Bronchial epithelial cell (primary cell): ENCODE measurements at regions not wholly inside any gene's neighbourhood (a gene's known extent, or its start where the extent isn't known, plus 50 kb on each side); places are given as distances from the start of the nearest gene placed in this dataset.

Experiments
- DNase-seq: peaks from one replicate; pipeline ENCODE4 v3.0.0-alpha.2; 2010; ENCODE audit warnings: low read depth
- FAIRE-seq: peaks from 2 replicates; lab custom pipeline; 2011; peaks lifted over from hg19 to GRCh38; lab: Jason Lieb, UNC
- H3K27me3 ChIP-seq: 2 replicates; pipeline ENCODE4 v1.5.1; 2011; ENCODE audit warnings: low read length; ENCODE audit not compliant: control insufficient read depth, insufficient read depth
- H3K36me3 ChIP-seq: 2 replicates; pipeline ENCODE4 v1.5.1; 2011; ENCODE audit warnings: low read length; ENCODE audit not compliant: control insufficient read depth, insufficient read depth
- H3K4me3 ChIP-seq: 2 replicates; pipeline ENCODE4 v1.5.1; 2011; ENCODE audit warnings: mild to moderate bottlenecking, low read depth, low read length, control low read depth
- CTCF ChIP-seq: IDR thresholded peaks from 2 replicates; pipeline ENCODE4 v1.5.1; 2011; ENCODE audit warnings: mild to moderate bottlenecking, moderate library complexity, low read length, control low read depth, inconsistent platforms; ENCODE audit not compliant: insufficient read depth, severe bottlenecking

- no peaks in the 10 kb centered on the region for H3K36me3 ChIP-seq
- H3K27me3 ChIP-seq: no peaks in the 10 kb centered on the region
- TF ChIP-seq CTCF: no peak
- DNase-seq (no peak), FAIRE-seq (no peak)
- H3K4me3 ChIP-seq: no peak overlapping the region
Observed at GRCh38 chr20:7516621-7517111, 423.6 kb downstream of the HAO1 start.

DNA sequence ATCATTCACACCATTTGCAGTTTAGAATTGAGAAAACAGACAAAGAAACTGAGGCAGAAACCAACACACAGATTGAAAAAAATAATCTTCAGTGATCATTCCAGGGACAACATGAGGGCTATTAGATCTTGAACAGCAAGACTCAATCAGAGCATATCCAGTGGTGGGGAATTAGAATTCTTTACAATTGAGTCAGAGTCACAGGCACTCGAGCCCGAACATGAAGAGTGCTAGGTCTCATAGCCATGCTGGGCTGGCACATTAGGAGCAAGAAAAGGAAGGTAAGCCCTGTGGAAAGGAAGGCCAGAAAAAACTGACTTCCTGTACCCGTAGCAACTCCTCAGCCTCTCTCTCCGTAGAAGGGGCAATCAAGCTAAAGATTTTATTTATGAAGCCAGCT, 419.9 kb downstream of the HAO1 start:
- FAIRE-seq (no peak), DNase-seq (peak; percentile 74)

DNA sequence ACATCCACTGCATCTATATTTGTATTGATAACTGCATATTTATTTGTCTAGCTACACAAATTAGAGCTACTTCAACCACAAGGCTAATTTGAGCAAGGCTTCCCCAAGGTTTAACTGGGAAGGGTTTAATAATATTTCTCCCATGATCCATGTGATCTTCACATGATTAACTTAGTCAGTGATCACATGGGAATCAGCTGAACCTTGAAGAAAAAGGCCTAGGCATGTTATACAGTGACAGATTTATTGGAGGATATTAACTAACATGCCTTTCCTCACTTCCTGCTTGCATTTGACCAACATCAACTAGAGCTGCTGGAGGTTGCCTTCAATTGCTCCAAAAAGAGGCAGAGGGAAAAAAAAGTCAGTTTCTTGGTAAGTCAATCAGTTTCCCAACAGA, 417.0 kb downstream of the HAO1 start:
- Histone ChIP-seq H3K36me3 (no peaks in the 10 kb centered on the region), H3K27me3 (no peaks in the 10 kb centered on the region), H3K4me3 (no peak overlapping the region)
- DNase-seq (no peak), FAIRE-seq (no peak)
- TF ChIP-seq CTCF: no peak

More for the DNA sequence above, 419.9 kb downstream of the HAO1 start:
- TF ChIP-seq CTCF: no peak
- H3K36me3 ChIP-seq: no peaks in the 10 kb centered on the region
- no peak overlapping the region for H3K4me3 ChIP-seq
- H3K27me3 ChIP-seq: no peaks in the 10 kb centered on the region

DNA sequence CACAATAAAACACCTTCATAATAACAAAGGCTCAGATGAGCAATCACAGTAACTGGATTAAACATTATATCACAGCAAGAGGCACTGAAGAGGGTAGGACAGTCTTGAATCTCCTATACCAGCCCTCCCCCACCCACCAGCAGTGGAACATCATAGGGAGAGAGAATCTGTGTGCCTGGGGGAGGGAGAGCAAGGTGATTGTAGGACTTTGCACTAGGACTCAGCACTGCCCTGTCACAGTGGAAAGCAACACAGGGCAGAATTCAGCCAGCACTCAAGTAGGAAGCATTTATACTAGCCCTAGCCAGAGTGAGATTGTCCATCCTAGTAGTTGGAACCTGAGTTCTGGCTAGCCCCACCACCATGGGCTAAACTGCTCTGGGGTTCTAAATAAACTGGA, 400.2 kb downstream of the HAO1 start:
- DNase-seq: no peak
- FAIRE-seq: no peak
- no peak overlapping the region for H3K4me3 ChIP-seq
- no peak for TF ChIP-seq CTCF
- H3K36me3 ChIP-seq: no peaks in the 10 kb centered on the region
- H3K27me3 ChIP-seq: no peaks in the 10 kb centered on the region

GRCh38 chr20:7540923-7541322, 399.3 kb downstream of the HAO1 start:
- H3K27me3 ChIP-seq: no peaks in the 10 kb centered on the region
- no peaks in the 10 kb centered on the region for H3K36me3 ChIP-seq
- no peak overlapping the region for H3K4me3 ChIP-seq
- no peak for FAIRE-seq
- no peak for TF ChIP-seq CTCF
- DNase-seq: peak; percentile 84

GRCh38 chr20:7571101-7571500, 369.2 kb downstream of the HAO1 start:
- TF ChIP-seq CTCF: no peak
- no peak for DNase-seq
- Histone ChIP-seq H3K36me3 (no peaks in the 10 kb centered on the region), H3K4me3 (no peak overlapping the region), H3K27me3 (no peaks in the 10 kb centered on the region)
- no peak for FAIRE-seq
